HepG2 (cell line): ENCODE measurements at regions not wholly inside any gene's neighbourhood (a gene's known extent, or its start where the extent isn't known, plus 50 kb on each side); places are given as distances from the start of the nearest gene placed in this dataset.

Experiments used
- ATAC-seq: fragments of 200-7000 bp; cut with Tn5 transposase; 3 replicates; pipeline ENCODE4 v1.9.1; 2020; ENCODE audit warnings: mild to moderate bottlenecking, moderate library complexity
- BruUV-seq: library from RNA; stranded (reverse); fragments of 400-500 nt; replicated peaks from 2 replicates; lab custom pipeline; 2021; lab: Mats Ljungman, UMichigan
- CTCF ChIA-PET: fragments of 300-600 bp; formaldehyde crosslinking; extraction: SDS; loops from one replicate; lab custom pipeline; 2021; ENCODE audit warnings: low total read pairs, inconsistent platforms, low intra/inter-chr PET ratio; lab: Yijun Ruan, JAX
- POLR2A ChIA-PET: fragments of 350-600 bp; sonication (Branson Sonifier 250); formaldehyde crosslinking; loops from one replicate; lab custom pipeline; 2020; ENCODE audit warnings: antibody characterized with exemption, inconsistent platforms; lab: Yijun Ruan, JAX
- DNase-seq: peaks from one replicate; pipeline ENCODE4 v3.0.0-alpha.2; 2015; ENCODE audit warnings: low spot score
- FAIRE-seq: peaks from 3 replicates; lab custom pipeline; 2011; peaks lifted over from hg19 to GRCh38; lab: Jason Lieb, UNC
- H2AFZ ChIP-seq: one replicate; pipeline ENCODE4 v1.6.1; 2011; ENCODE audit warnings: low read length, inconsistent platforms
- H3K27ac ChIP-seq: fragments of 300-600 bp; 3 replicates; pipeline ENCODE4 v1.8.0; 2011; ENCODE audit warnings: mixed run types, mild to moderate bottlenecking, mixed read lengths, low read length, inconsistent platforms; ENCODE audit not compliant: insufficient read depth; ENCODE audit errors: extremely low read length
- H3K27me3 ChIP-seq, 2 experiments: fragments of 200-600 bp in 1 of 2; 2 replicates in 1 of 2; 3 replicates in 1 of 2; pipeline versions ENCODE4 v1.6.0 to v1.8.0; 2011; ENCODE audit warnings: low read length in 2 of 2, mild to moderate bottlenecking in 2 of 2, moderate library complexity in 2 of 2, inconsistent platforms in 1 of 2; ENCODE audit not compliant: insufficient read depth in 2 of 2, control insufficient read depth in 1 of 2
- H3K36me3 ChIP-seq, 2 experiments: fragments of 200-600 bp in 1 of 2; replicated peaks in 1 of 2; 2 replicates in 1 of 2; 3 replicates in 1 of 2; pipeline versions ENCODE4 v1.5.1 to v1.8.0; 2011; ENCODE audit warnings: low read length in 2 of 2, inconsistent platforms in 1 of 2; ENCODE audit not compliant: insufficient read depth in 2 of 2, control insufficient read depth in 1 of 2
- H3K4me1 ChIP-seq: 2 replicates; pipeline ENCODE4 v1.5.1; 2012; ENCODE audit warnings: low read length, inconsistent platforms; ENCODE audit not compliant: insufficient read depth
- H3K4me2 ChIP-seq: 2 replicates; pipeline ENCODE4 v1.6.0; 2011; ENCODE audit warnings: low read depth, low read length, inconsistent platforms
- H3K4me3 ChIP-seq, 3 experiments: fragments of 200-600 bp in 1 of 3; sonication (generic), shearing (Covaris generic) in 1 of 3; replicated peaks in 1 of 3; 2 replicates each; pipeline ENCODE4 v1.5.1; 2011 to 2016; ENCODE audit warnings: low read length in 3 of 3, inconsistent platforms in 2 of 3, low read depth in 2 of 3, mild to moderate bottlenecking in 2 of 3, control low read depth in 1 of 3, mixed read lengths in 1 of 3; ENCODE audit not compliant: insufficient read depth in 1 of 3
- H3K79me2 ChIP-seq: one replicate; pipeline ENCODE4 v1.6.1; 2011; ENCODE audit warnings: low read length, inconsistent platforms; ENCODE audit not compliant: insufficient read depth
- H3K9ac ChIP-seq: 2 replicates; pipeline ENCODE4 v1.6.0; 2011; ENCODE audit warnings: mild to moderate bottlenecking, low read depth, low read length, inconsistent platforms; ENCODE audit not compliant: insufficient read depth
- H3K9me3 ChIP-seq: 2 replicates; pipeline ENCODE4 v1.5.1; 2012; ENCODE audit warnings: mild to moderate bottlenecking, low read length
- H4K20me1 ChIP-seq: 2 replicates; pipeline ENCODE4 v1.6.0; 2011; ENCODE audit warnings: inconsistent platforms, mild to moderate bottlenecking, low read length, moderate library complexity; ENCODE audit not compliant: insufficient read depth
- FOXC1 ChIP-seq: sonication (generic); formaldehyde crosslinking; IDR thresholded peaks from 2 replicates; pipeline ENCODE4 v1.8.0; 2022; ENCODE audit warnings: mild to moderate bottlenecking, missing genetic modification reagents, borderline replicate concordance
- HMG20A ChIP-seq: IDR thresholded peaks from 2 replicates; pipeline ENCODE4 v1.6.1; 2016; ENCODE audit warnings: borderline replicate concordance
- KMT2A ChIP-seq: sonication (generic); formaldehyde crosslinking; IDR thresholded peaks from 2 replicates; pipeline ENCODE4 v1.4.0; 2020; ENCODE audit warnings: missing genetic modification reagents
- MED13 ChIP-seq: sonication (generic); formaldehyde crosslinking; IDR thresholded peaks from 2 replicates; pipeline ENCODE4 v1.5.0; 2020; ENCODE audit warnings: missing genetic modification reagents
- PRPF4 ChIP-seq: fragments of 200-400 bp; formaldehyde crosslinking; IDR thresholded peaks from 2 replicates; pipeline ENCODE4 v1.6.1; 2016; ENCODE audit warnings: low read length, low read depth; ENCODE audit not compliant: poor library complexity, severe bottlenecking
- SOX13 ChIP-seq, 3 experiments: fragments of 450-650 bp in 1 of 3; sonication (generic) in 1 of 3; formaldehyde crosslinking in 1 of 3; IDR thresholded peaks in 2 of 3; conservative IDR thresholded peaks in 1 of 3; 2 replicates each; pipeline versions ENCODE4 v1.5.0 to v1.6.1; 2016 to 2020; ENCODE audit warnings: antibody characterized with exemption in 1 of 3, mild to moderate bottlenecking in 1 of 3, missing compliant biosample characterization in 1 of 3, missing genetic modification reagents in 1 of 3, moderate library complexity in 1 of 3
- SRF ChIP-seq: IDR thresholded peaks from 2 replicates; pipeline ENCODE4 v1.6.1; 2011; ENCODE audit warnings: mild to moderate bottlenecking, low read depth, low read length, moderate library complexity
- SRSF1 ChIP-seq: fragments of 200-400 bp; formaldehyde crosslinking; optimal IDR thresholded peaks from 2 replicates; pipeline ENCODE3; 2017; ENCODE audit warnings: mild to moderate bottlenecking, low read depth, low read length, moderate library complexity
- SRY ChIP-seq: sonication (generic); formaldehyde crosslinking; IDR thresholded peaks from 2 replicates; pipeline ENCODE4 v1.8.0; 2022; ENCODE audit warnings: mild to moderate bottlenecking, missing genetic modification reagents
- ZFP62 ChIP-seq: sonication (generic); formaldehyde crosslinking; IDR thresholded peaks from 2 replicates; pipeline ENCODE4 v1.4.0; 2020; ENCODE audit warnings: missing genetic modification reagents
- ZFYVE20 ChIP-seq: sonication (generic); formaldehyde crosslinking; IDR thresholded peaks from 2 replicates; pipeline ENCODE4 v1.8.0; 2023; ENCODE audit warnings: low read depth, mild to moderate bottlenecking, moderate library complexity, missing genetic modification reagents, borderline replicate concordance
- ZNF562 ChIP-seq: sonication (generic); formaldehyde crosslinking; IDR thresholded peaks from 2 replicates; pipeline ENCODE4 v1.8.0; 2022; ENCODE audit warnings: missing genetic modification reagents, borderline replicate concordance
- ZNF773 ChIP-seq: sonication (generic); formaldehyde crosslinking; IDR thresholded peaks from 2 replicates; pipeline ENCODE4 v1.4.0; 2020; ENCODE audit warnings: missing genetic modification reagents, borderline replicate concordance
- WGBS: methylation state at CpG from one replicate; pipeline ENCODE4 v1.1.6; 2017; ENCODE audit warnings: low lambda C conversion rate; 5-methylcytosine and 5-hydroxymethylcytosine counted together
- in situ Hi-C: cut with HindIII; loops from 2 replicates; pipeline ENCODE4 v1.10.0; 2017; ENCODE audit warnings: low pct_unique_long_range_greater_than_20kb; ENCODE audit not compliant: extremely low pct_ligation_motif_present
- intact Hi-C: fragments of 100-400 bp; cut with micrococcal nuclease; formaldehyde crosslinking; loops from one replicate; pipeline ENCODE4 v1.10.0; 2022; ENCODE audit not compliant: unreplicated experiment
- TF ChIP-seq, protein P1 (sequence below): sonication (generic); formaldehyde crosslinking; IDR thresholded peaks from 2 replicates; pipeline ENCODE4 v1.4.0; 2020; ENCODE audit warnings: missing genetic modification reagents
- TF ChIP-seq, protein P2 (sequence below): sonication (generic); formaldehyde crosslinking; IDR thresholded peaks from 2 replicates; pipeline ENCODE4 v1.5.0; 2020; ENCODE audit warnings: mild to moderate bottlenecking, low read depth, missing genetic modification reagents, borderline replicate concordance
- TF ChIP-seq, protein P3 (sequence below): sonication (generic); formaldehyde crosslinking; IDR thresholded peaks from 2 replicates; pipeline ENCODE4 v1.4.0; 2020; ENCODE audit warnings: missing genetic modification reagents, borderline replicate concordance
- TF ChIP-seq, protein P4 (sequence below): sonication (generic); formaldehyde crosslinking; IDR thresholded peaks from 2 replicates; pipeline ENCODE4 v1.5.0; 2020; ENCODE audit warnings: missing genetic modification reagents, mild to moderate bottlenecking, borderline replicate concordance
- TF ChIP-seq, protein P5 (sequence below): sonication (generic); formaldehyde crosslinking; IDR thresholded peaks from 2 replicates; pipeline ENCODE4 v1.5.0; 2020; ENCODE audit warnings: missing genetic modification reagents

DNA sequence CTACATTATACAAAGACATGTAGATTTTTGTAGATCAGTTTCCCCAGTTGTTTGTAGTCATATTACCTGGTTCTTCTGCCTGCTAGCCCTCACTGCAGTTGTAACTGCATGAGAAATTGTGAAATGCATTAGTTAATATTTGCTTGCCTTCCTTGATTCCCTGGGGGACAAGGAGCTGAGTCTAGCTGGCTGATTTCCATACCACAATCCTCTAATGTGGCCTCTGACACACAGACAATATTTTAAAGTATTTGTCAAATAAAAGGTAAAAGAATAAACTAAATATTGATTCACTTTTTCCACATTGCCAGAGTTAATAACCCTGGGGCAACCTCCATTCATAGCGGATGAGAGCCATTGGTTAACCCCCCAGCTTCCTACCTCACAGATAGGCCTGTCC, 128.8 kb upstream of the TMEM132C start:
- BruUV-seq, result no TSS peak
- no peak overlapping the region for H3K4me2 ChIP-seq
- no peak overlapping the region for H3K9ac ChIP-seq
- ChIA-PET POLR2A (no interaction called here), CTCF (no interaction called here)
- intact Hi-C loops, result no loop called here
- DNase-seq (no peak), FAIRE-seq (no peak)
- H4K20me1 ChIP-seq, result no peaks in the 10 kb centered on the region
- no peaks in the 10 kb centered on the region for H3K79me2 ChIP-seq
- no peaks in the 10 kb centered on the region for H3K9me3 ChIP-seq
- H3K27me3 ChIP-seq, result no peaks in the 10 kb centered on the region
- TF ChIP-seq HMG20A (CRISPR knock-in tag) (no peak), ZFYVE20 (no peak), SRY (no peak), ZNF773 (CRISPR knock-in tag) (no peak), SRSF1 (no peak), SRF (no peak), FOXC1 (CRISPR knock-in tag) (no peak), ZNF562 (CRISPR knock-in tag) (no peak), ZFP62 (CRISPR knock-in tag) (no peak), PRPF4 (no peak), KMT2A (no peak), SOX13 (IDR thresholded peaks at IDR 0.05) (no peak), SOX13 (CRISPR knock-in tag; conservative IDR thresholded peaks at IDR 0.05 in 1 of 2, IDR thresholded peaks at IDR 0.05 in 1 of 2) (no peak), MED13 (CRISPR knock-in tag) (no peak)
- TF ChIP-seq, protein P1, sequence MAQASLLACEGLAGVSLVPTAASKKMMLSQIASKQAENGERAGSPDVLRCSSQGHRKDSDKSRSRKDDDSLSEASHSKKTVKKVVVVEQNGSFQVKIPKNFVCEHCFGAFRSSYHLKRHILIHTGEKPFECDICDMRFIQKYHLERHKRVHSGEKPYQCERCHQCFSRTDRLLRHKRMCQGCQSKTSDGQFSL (CRISPR knock-in tag), result no peak
- TF ChIP-seq, protein P2, sequence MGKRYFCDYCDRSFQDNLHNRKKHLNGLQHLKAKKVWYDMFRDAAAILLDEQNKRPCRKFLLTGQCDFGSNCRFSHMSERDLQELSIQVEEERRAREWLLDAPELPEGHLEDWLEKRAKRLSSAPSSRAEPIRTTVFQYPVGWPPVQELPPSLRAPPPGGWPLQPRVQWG (CRISPR knock-in tag), result no peak
- TF ChIP-seq, protein P3, sequence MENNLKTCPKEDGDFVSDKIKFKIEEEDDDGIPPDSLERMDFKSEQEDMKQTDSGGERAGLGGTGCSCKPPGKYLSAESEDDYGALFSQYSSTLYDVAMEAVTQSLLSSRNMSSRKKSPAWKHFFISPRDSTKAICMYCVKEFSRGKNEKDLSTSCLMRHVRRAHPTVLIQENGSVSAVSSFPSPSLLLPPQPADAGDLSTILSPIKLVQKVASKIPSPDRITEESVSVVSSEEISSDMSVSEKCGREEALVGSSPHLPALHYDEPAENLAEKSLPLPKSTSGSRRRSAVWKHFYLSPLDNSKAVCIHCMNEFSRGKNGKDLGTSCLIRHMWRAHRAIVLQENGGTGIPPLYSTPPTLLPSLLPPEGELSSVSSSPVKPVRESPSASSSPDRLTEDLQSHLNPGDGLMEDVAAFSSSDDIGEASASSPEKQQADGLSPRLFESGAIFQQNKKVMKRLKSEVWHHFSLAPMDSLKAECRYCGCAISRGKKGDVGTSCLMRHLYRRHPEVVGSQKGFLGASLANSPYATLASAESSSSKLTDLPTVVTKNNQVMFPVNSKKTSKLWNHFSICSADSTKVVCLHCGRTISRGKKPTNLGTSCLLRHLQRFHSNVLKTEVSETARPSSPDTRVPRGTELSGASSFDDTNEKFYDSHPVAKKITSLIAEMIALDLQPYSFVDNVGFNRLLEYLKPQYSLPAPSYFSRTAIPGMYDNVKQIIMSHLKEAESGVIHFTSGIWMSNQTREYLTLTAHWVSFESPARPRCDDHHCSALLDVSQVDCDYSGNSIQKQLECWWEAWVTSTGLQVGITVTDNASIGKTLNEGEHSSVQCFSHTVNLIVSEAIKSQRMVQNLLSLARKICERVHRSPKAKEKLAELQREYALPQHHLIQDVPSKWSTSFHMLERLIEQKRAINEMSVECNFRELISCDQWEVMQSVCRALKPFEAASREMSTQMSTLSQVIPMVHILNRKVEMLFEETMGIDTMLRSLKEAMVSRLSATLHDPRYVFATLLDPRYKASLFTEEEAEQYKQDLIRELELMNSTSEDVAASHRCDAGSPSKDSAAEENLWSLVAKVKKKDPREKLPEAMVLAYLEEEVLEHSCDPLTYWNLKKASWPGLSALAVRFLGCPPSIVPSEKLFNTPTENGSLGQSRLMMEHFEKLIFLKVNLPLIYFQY (CRISPR knock-in tag), result no peak
- TF ChIP-seq, protein P4, sequence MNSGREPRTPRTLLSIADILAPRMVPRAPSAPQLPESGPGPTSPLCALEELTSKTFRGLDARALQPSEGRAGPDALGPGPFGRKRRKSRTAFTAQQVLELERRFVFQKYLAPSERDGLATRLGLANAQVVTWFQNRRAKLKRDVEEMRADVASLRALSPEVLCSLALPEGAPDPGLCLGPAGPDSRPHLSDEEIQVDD (CRISPR knock-in tag), result no peak
- TF ChIP-seq, protein P5, sequence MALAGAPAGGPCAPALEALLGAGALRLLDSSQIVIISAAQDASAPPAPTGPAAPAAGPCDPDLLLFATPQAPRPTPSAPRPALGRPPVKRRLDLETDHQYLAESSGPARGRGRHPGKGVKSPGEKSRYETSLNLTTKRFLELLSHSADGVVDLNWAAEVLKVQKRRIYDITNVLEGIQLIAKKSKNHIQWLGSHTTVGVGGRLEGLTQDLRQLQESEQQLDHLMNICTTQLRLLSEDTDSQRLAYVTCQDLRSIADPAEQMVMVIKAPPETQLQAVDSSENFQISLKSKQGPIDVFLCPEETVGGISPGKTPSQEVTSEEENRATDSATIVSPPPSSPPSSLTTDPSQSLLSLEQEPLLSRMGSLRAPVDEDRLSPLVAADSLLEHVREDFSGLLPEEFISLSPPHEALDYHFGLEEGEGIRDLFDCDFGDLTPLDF, result no peak
- TF ChIP-seq, all 625 proteins: peak for 0
- 0% methylated on average over 1 of the region's 1 CpG for WGBS
- no peak for ATAC-seq
- Histone ChIP-seq H3K36me3 (no peaks in the 10 kb centered on the region), H3K4me3 (no peak overlapping the region), H2AFZ (no peak overlapping the region), H3K4me1 (no peaks in the 10 kb centered on the region), H3K27ac (no peak overlapping the region)
- in situ Hi-C loops, result no loop called here
